Spinal cord (tissue), 9 donors: ENCODE measurements at regions not wholly inside any gene's neighbourhood (a gene's known extent, or its start where the extent isn't known, plus 50 kb on each side); places are given as distances from the start of the nearest gene placed in this dataset.
"Not testable (repeated sequence)": the region's sequence is repeated elsewhere in the genome, so short reads cannot be mapped to it uniquely, and the experiment has no call there.

Experiments used
- DNase-seq, 6 donors: peaks; one replicate each; pipeline versions ENCODE4 v3.0.0 to v3.0.0-alpha.2; 2013 to 2015; ENCODE audit warnings: low spot score in 6 of 6, low read depth in 4 of 6
- H3K27ac ChIP-seq: one replicate; pipeline ENCODE4 v1.5.1; 2013; ENCODE audit warnings: low read depth, low read length, control low read depth
- H3K27me3 ChIP-seq: one replicate; pipeline ENCODE4 v1.6.1; 2013; ENCODE audit warnings: low read length; ENCODE audit not compliant: control insufficient read depth, insufficient read depth
- H3K36me3 ChIP-seq: one replicate; pipeline ENCODE4 v1.6.1; 2013; ENCODE audit warnings: low read length; ENCODE audit not compliant: control insufficient read depth, insufficient read depth
- H3K4me1 ChIP-seq: one replicate; pipeline ENCODE4 v1.6.1; 2013; ENCODE audit warnings: low read length; ENCODE audit not compliant: control insufficient read depth, insufficient read depth
- H3K4me3 ChIP-seq: one replicate; pipeline ENCODE4 v1.5.1; 2013; ENCODE audit warnings: low read depth, low read length, control low read depth
- H3K9me3 ChIP-seq: one replicate; pipeline ENCODE4 v1.6.1; 2013; ENCODE audit warnings: low read length; ENCODE audit not compliant: control insufficient read depth, insufficient read depth
- WGBS: methylation state at CpG from one replicate; pipeline ENCODE4 v1.1.5; 2013; ENCODE audit warnings: missing lambda C conversion rate; ENCODE audit not compliant: insufficient coverage; 5-methylcytosine and 5-hydroxymethylcytosine counted together
- donor health status: healthy.

DNA sequence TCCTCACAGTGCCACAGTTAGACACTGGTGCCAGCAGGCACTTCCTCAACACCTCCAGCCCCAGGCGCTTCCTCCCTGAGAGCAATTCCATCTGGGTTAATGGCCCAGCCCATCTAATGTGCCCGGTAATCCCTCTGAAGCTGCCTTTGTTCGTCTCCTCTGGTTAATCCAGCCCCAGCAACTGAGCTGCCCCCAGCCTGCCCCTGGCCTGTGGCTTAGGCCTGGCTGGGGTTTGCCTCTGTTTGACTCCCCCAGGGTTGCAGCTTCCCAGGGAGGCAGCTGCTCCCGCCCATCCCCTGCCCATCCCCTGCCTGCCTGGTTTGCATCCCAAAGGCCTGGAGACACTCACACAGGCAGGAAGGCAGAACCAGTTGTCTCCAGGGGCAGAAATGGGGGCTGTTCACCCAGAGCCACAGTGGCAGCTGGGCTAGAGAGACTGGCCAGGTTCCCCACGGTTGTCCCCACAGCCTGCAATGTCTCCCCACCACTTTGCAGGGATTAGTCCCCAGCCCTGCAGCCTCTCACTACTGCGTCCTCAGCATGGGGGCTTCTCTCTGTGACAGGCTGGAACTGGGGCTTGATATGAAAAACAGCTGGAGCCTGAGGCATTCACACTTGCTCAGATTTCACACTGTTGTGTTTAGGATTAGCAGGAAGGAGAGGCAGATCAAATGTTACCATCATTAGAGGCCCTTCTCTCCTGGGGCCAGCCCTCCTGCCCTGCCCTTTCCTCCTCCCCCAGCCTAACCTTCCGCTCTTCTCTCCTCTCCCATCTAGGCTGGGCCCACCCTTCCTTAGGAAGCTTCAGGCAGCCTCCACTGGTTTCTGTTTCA, 120.2 kb downstream of the TLR5 start:
- Histone ChIP-seq H3K27ac (no peak overlapping the region), H3K4me1 (peaks cover 13% of the 10 kb centered on the region), H3K4me3 (no peak overlapping the region), H3K36me3 (no peaks in the 10 kb centered on the region), H3K27me3 (no peaks in the 10 kb centered on the region), H3K9me3 (no peaks in the 10 kb centered on the region)
- DNase-seq, result peak in 1 of 6 donors; percentile 41
- WGBS, result 52% methylated on average over 6 of the region's 7 CpGs

GRCh38 chr1:223023863-223024262, 119.2 kb downstream of the TLR5 start:
- H3K4me3 ChIP-seq, result no peak overlapping the region
- H3K27ac ChIP-seq, result no peak overlapping the region
- no peaks in the 10 kb centered on the region for H3K36me3 ChIP-seq
- H3K9me3 ChIP-seq, result no peaks in the 10 kb centered on the region
- no peak for DNase-seq
- WGBS, result 93% methylated on average over 7 of the region's 7 CpGs
- H3K4me1 ChIP-seq, result peaks cover 13% of the 10 kb centered on the region
- H3K27me3 ChIP-seq, result no peaks in the 10 kb centered on the region

- no CpG with 5 or more reads among the region's 5 CpGs for WGBS
- not testable (repeated sequence) for H3K27ac ChIP-seq, H3K9me3 ChIP-seq, DNase-seq, H3K27me3 ChIP-seq, H3K36me3 ChIP-seq, H3K4me3 ChIP-seq
- H3K4me1 ChIP-seq, result peaks cover 13% of the 10 kb centered on the region
Measured at GRCh38 chr1:223024486-223024885, 118.6 kb downstream of the TLR5 start.

DNA sequence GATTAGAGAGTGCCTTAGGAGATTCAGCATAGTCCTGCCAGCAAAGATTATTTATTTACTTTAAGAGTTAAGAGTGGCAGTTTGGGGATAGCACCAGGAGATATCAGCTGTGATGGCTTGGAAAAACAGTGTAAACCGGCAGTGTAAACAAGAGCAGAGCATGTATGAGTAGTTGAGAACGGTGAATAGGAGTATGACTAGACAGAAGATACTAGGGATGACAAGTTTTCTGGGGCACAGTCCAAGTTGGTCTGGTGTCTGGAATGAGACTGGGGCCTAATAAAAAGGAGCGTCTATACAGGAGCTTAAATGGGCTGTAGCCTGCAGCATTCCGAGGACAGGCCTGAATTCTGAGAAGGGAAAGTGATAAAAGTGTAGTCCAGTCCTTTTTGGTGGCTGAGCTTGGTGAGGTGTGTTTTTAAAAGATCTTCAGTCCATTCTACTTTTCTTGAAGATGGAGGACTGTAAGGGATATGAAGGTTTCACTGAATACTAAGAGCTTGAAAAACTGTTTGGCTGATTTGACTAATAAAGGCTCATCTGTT, 117.8 kb downstream of the TLR5 start:
- not testable (repeated sequence) for H3K9me3 ChIP-seq, H3K4me3 ChIP-seq, DNase-seq, H3K27me3 ChIP-seq, H3K36me3 ChIP-seq, H3K27ac ChIP-seq
- peaks cover 13% of the 10 kb centered on the region for H3K4me1 ChIP-seq
- WGBS, result 40% methylated on average over 1 of the region's 4 CpGs

DNA sequence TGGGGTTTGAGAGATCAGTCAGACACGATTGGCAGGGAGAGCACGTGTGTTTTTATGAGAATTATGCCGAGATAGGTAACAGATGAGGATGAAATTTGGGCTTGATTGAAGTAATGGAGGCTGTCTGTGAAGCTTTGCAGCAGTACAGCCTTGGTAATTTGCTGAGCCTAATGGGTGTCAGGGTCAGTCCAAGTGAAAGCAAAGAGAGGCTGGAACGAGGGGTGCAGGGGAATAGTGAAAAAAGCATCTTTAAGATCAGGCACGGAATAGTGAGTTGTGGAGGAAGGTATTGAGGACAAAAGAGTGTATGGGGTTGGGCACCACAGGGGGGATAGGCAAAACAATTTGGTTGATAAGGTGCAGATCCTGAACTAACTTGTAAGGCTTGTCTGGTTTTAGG, 116.4 kb downstream of the TLR5 start:
- DNase-seq, H3K27ac ChIP-seq, H3K4me3 ChIP-seq, H3K27me3 ChIP-seq, H3K9me3 ChIP-seq, H3K36me3 ChIP-seq: not testable (repeated sequence)
- peaks cover 18% of the 10 kb centered on the region for H3K4me1 ChIP-seq
- 76% methylated on average over 4 of the region's 5 CpGs for WGBS

DNA sequence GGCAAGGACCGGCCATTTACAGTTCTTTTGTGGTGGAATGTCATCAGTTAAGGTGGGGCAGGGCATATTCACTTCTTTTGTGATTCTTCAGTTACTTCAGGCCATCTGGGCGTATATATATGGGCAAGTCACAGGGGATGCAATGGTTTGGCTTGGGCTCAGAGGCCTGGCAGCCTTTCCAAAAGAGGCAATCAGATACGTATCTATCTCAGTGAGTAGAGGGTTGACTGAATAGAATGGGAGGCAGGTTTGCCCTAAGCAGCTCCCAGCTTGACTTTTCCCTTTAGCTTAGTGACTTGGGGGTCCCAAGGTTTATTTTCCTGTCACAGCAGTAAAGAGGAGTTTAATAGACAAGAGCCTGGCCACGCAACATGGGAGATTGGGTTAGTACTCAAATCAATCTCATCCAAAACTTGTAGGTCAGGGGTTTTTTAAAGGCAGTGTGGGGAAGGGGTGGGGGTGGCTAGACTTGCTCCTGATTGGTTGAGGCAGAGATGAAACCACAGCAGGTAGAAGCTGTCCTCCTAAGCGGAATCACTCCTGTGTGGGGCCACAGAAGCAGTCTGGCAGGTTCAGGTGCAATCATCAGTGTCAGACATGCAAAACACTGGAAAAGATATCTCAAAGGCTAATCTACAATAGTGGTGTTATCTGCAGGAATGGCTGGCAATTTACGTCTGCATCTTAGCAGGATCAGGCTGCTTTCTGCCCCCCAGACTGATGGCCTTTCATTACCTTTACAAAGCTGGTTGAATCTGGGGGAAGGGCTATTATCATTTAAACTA, 112.9 kb downstream of the TLR5 start:
- DNase-seq, result peak in 1 of 6 donors; percentile 49
- Histone ChIP-seq H3K27ac (no peak overlapping the region), H3K36me3 (no peaks in the 10 kb centered on the region), H3K27me3 (no peaks in the 10 kb centered on the region), H3K9me3 (no peaks in the 10 kb centered on the region), H3K4me3 (no peak overlapping the region), H3K4me1 (peaks cover 5% of the 10 kb centered on the region)
- WGBS, result 71% methylated on average over 3 of the region's 6 CpGs

DNA sequence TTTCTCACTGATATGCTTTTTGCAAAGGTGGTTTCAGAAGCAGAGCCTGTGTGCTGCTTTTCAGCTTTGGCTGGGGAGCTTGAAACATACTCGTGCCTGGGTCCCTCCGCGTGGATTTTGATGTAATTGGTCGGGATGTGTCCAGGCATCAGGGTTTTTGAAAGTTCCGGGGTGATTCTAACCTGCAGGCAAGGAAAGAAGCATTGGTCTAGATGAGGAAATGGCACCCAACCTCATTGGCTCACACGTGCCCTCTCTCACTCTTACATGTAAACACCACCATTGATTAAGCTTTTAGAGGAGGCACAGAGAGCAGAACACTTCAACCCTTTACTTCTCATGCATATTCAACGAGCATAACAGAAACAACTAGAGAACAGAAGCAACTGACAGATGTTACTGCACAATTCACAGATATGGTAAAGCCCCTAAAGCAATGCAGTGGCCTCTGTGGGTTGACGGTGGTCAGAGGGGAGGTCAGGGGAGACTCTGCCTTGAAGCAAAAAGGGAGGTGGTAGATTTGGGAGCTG, 112.1 kb downstream of the TLR5 start:
- DNase-seq, result peak in 1 of 6 donors; percentile 24
- 50% methylated on average over 4 of the region's 8 CpGs for WGBS
- no peaks in the 10 kb centered on the region for H3K27me3 ChIP-seq
- H3K4me1 ChIP-seq, result peaks cover 5% of the 10 kb centered on the region
- H3K36me3 ChIP-seq, result no peaks in the 10 kb centered on the region
- no peak overlapping the region for H3K4me3 ChIP-seq
- H3K27ac ChIP-seq, result no peak overlapping the region
- H3K9me3 ChIP-seq, result no peaks in the 10 kb centered on the region

- 95% methylated on average over 11 of the region's 11 CpGs for WGBS
- Histone ChIP-seq H3K9me3 (no peaks in the 10 kb centered on the region), H3K27me3 (no peaks in the 10 kb centered on the region), H3K4me1 (peaks cover 5% of the 10 kb centered on the region), H3K27ac (no peak overlapping the region), H3K4me3 (no peak overlapping the region), H3K36me3 (no peaks in the 10 kb centered on the region)
- DNase-seq, result no peak
Measured at GRCh38 chr1:223031733-223032601, 111.1 kb downstream of the TLR5 start.

GRCh38 chr1:223033658-223034057, 109.4 kb downstream of the TLR5 start:
- no peak for DNase-seq
- no peak overlapping the region for H3K27ac ChIP-seq
- H3K36me3 ChIP-seq, result no peaks in the 10 kb centered on the region
- H3K27me3 ChIP-seq, result no peaks in the 10 kb centered on the region
- WGBS, result 96% methylated on average over 3 of the region's 3 CpGs
- H3K9me3 ChIP-seq, result no peaks in the 10 kb centered on the region
- peaks cover 16% of the 10 kb centered on the region for H3K4me1 ChIP-seq
- no peak overlapping the region for H3K4me3 ChIP-seq
